VCaP (cell line): ENCODE measurements at regions not wholly inside any gene's neighbourhood (a gene's known extent, or its start where the extent isn't known, plus 50 kb on each side); places are given as distances from the start of the nearest gene placed in this dataset.

ENCODE experiments used
- H3K27ac ChIP-seq: fragments of 450-650 bp; 2 replicates; pipeline ENCODE4 v1.5.1; 2017
- TF ChIP-seq, protein P1 (sequence below): fragments of 450-650 bp; conservative IDR thresholded peaks from 2 replicates; pipeline ENCODE4 v1.5.1; 2017; ENCODE audit warnings: mild to moderate bottlenecking, moderate library complexity

DNA sequence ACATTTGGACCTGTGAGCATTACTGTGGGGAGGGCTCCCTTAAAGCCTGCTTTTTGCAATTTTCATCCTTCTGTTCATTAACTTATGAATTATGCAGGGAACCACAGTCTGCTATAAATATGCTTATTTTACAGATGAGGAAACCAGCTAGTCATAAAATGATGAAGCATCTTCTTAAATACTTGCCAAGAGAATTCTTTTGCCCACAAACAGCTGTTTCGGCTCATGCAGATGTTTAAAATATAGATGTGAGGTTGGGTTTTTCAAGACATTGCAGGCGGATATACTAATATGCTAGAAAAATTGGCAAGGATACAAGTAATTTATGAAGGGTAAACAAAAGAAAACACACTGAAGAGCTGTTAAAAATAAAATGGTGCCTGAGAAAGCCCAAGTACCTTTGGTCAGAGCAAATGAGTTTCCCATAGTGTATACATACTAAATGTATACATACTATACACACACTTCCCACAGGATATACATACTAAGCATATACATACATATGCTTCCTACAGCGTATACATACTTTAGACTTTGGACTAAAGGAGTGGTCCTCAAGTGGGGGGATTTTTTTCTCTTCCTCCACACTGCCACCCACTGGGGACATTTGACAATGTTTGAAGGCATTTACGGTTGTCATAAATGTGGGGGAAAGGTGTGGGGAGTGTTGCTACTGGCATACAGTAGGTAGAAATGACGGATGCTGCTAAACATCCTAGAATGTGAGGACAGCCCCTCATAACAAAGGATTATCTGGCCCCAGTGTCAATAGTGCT is 164.9 kb upstream of the CSNK1A1L start:
- TF ChIP-seq, protein P1, sequence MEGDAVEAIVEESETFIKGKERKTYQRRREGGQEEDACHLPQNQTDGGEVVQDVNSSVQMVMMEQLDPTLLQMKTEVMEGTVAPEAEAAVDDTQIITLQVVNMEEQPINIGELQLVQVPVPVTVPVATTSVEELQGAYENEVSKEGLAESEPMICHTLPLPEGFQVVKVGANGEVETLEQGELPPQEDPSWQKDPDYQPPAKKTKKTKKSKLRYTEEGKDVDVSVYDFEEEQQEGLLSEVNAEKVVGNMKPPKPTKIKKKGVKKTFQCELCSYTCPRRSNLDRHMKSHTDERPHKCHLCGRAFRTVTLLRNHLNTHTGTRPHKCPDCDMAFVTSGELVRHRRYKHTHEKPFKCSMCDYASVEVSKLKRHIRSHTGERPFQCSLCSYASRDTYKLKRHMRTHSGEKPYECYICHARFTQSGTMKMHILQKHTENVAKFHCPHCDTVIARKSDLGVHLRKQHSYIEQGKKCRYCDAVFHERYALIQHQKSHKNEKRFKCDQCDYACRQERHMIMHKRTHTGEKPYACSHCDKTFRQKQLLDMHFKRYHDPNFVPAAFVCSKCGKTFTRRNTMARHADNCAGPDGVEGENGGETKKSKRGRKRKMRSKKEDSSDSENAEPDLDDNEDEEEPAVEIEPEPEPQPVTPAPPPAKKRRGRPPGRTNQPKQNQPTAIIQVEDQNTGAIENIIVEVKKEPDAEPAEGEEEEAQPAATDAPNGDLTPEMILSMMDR, result no peak
- H3K27ac ChIP-seq, result no peak overlapping the region

DNA sequence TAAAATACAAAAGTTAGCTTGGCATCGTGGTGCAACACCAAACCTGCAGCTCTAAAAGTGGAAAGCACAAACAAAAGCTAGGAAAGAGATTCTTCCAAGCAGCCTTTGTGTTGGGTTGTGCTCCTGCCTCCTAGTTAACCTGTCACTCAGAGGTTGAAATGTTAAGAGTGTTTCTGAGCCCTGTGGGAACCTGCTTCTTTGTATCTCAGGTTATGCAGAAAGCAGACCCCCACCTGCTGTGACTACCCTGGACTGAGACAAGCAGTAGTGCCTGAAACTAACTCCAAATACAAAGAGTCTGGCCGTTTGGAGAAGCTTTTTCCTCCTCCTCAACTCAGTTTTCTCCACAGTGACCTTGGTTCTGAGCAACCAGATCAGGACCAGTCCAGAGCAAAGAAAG is 158.4 kb upstream of the CSNK1A1L start:
- no peak overlapping the region for H3K27ac ChIP-seq
- TF ChIP-seq, protein P1, result no peak

DNA sequence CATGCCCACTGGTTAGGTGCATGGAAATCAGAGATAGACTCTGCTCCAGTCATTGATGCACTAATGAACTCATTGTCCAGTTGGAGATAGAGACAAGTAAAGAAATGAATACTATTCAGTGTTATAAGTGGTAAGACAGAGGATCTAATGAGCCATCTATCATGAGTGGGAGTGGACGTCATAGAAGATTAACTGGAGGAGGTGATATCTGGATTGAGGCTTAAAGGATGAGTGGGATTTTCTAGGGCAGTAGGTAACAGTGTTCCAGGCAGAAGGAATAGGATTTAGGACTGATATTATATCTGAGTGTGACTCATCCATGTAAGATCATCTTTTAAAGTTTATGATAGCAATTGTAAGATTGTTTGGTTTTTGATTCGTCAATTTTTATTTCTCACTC is 152.2 kb upstream of the CSNK1A1L start:
- TF ChIP-seq, protein P1, result no peak
- H3K27ac ChIP-seq, result no peak overlapping the region

DNA sequence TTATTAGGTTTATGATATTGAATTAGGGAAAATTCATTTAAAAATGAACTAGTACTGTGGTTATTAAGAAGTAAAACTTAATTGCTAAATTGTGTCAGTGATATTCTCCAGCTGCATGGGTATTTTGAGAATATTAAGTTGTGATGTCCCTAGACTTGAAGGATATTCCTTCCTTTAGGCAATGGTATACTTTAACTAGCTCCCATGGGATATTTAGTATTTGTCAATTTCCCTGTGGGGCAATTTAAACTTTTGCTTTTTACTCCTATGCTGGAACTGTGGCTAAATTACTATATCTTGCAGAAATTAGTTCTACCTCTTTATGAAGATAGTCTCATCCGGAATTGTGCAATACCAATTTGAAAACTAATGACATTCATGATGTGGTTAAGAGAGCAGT is 151.6 kb upstream of the CSNK1A1L start:
- TF ChIP-seq, protein P1, result no peak
- H3K27ac ChIP-seq, result no peak overlapping the region

DNA sequence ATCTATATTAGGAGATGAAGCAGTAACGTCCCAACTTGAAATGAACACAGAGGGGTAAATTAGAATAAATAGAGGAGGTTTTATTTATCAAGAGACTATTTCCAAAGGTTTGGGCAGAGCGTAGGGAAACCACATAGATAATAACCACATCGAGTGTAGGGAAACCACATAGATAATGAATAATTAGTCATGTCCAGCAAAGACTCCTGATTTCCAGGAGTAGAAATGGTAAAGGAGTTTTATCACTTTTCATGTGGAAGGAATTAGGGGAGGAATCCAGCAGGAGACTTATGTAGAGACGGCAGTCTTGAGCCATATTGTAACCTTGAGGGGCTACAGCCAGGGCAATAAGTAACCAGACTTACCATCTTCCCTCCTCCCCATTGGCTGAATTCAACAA is 136.3 kb upstream of the CSNK1A1L start:
- TF ChIP-seq, protein P1, result no peak
- no peak overlapping the region for H3K27ac ChIP-seq

DNA sequence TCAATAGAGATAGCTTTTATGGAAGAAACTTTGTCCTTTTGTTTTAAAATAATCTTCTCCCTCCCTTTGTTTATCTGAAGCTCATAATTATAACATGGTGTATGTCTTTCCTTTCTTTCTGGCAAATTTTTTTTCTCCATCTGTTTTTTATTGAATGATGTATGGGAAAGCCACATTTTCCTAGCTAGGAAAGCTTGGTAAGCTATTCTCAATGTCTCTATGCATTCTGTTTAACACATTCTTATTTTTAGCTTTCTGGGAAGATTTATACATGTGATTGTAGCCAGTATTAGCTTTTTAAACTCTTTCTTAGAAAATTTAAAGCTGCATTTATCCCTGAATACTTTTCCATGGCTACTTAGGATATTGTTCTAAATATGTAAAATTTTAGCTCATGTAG is 124.9 kb upstream of the CSNK1A1L start:
- TF ChIP-seq, protein P1, result no peak
- H3K27ac ChIP-seq, result no peak overlapping the region

DNA sequence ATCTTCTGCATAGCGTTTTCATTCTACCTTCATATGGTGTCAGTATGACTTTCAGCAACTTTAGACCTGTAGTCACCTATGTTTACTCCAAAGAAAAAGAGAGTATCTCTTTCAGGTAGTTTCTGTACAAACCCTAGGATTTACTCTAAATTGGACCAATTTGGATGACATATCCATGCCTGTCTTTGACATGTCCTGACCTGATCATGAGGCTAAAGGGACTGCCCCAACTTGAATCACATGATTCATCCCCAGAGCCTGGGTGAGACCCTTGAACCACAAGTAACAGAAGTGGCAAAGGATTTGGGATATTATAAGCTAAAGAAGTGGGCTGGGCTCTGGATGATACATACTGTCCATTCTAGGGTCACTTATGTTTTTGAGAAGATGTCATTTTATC is 124.5 kb upstream of the CSNK1A1L start:
- TF ChIP-seq, protein P1, result no peak
- no peak overlapping the region for H3K27ac ChIP-seq
